ENCODE measurements at regions not wholly inside any gene's neighbourhood (a gene's known extent, or its start where the extent isn't known, plus 50 kb on each side); places are given as distances from the start of the nearest gene placed in this dataset.
"Not testable (repeated sequence)": the region's sequence is repeated elsewhere in the genome, so short reads cannot be mapped to it uniquely, and the experiment has no call there.

DNA sequence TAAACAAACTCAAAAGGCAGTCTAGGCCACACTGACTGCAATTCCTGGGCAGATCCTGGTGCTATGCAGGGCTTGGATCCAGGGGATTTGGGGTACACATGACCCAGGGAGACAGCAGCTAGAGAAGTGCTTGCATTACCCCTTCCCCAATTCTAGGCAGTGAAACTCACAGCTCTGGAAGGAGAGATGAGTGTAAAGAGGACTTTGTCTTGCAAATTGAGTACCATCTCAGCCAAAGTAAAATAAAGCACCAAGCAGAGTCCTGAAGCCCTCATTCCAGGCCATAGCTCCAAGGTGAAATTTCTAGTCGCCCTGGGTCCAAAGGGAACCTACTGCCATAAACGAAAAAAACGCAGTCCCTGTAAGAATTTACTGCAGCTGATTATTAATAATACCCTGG, 644.9 kb upstream of the FLRT2 start:
- ChIA-PET POLR2A (no interaction called here), CTCF (no interaction called here)

- POLR2A ChIA-PET = no interaction called here
- CTCF ChIA-PET = no interaction called here
Measured at GRCh38 chr14:84891404-84891803, 638.5 kb upstream of the FLRT2 start.

DNA sequence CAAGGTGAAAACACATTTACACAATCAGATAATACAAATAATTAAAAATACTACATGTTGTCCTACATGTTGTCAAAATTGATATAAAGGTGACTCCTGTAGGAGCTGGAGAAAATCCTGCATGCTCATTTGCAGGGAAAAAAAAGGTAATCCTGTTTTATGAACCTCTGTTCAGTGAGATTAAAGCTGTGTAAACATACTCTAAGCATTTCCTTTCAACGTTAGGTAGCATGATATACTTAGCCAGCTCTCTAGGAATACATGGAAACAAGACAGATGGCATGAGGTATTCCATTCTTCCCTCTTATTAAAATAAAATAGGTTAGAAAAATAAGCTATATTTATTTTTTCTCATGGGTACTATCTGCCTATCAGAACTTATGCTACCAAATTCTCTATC, 635.7 kb upstream of the FLRT2 start:
- ChIA-PET POLR2A (no interaction called here), CTCF (no interaction called here)

DNA sequence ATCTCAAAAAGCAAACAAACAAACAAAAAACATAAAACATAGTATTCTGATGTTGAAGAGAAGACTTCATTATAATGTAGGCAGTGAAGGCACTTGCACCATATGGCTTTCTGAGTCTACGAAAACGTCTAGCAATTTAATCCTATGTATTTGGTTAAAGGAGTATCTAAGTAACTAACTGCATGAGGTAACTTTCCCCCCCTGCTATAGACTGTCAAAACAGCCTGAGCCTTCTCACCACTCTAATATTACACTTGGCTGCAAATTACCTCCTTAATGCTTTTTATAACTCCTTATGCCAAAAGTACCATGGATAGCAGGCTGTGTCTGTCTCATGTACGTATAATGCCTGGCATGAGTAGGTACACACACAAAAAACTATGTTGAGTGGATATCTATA, 607.6 kb upstream of the FLRT2 start:
- POLR2A ChIA-PET = no interaction called here
- CTCF ChIA-PET = no interaction called here

- ChIA-PET CTCF (no interaction called here), POLR2A (no interaction called here)
Measured at GRCh38 chr14:84926656-84927055, 603.3 kb upstream of the FLRT2 start.

- POLR2A ChIA-PET = no interaction called here
- CTCF ChIA-PET = no interaction called here
Measured at GRCh38 chr14:84927096-84927827, 602.7 kb upstream of the FLRT2 start.

- POLR2A ChIA-PET = no interaction called here
- CTCF ChIA-PET = no interaction called here
Measured at GRCh38 chr14:84929086-84929485, 600.9 kb upstream of the FLRT2 start.

DNA sequence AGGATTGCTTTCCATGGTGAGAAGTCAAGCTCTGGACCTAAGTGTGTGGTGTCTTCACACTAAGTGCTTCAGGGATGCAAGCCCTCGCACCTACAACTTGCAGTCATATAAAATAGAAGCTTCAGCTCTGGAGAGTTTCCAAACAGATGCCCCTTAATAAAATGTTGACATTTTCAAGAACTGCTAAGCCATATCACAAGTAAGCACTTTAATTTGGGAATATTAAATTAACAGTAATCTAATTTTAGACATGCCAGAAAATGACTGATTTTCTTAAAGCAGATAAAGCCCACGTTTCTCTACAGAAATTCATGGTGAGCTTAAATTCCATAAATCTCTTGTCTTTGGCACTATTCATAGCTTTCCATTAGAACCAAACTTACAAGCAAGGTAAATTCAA, 600.1 kb upstream of the FLRT2 start:
- CTCF ChIA-PET = no interaction called here
- POLR2A ChIA-PET = no interaction called here

DNA sequence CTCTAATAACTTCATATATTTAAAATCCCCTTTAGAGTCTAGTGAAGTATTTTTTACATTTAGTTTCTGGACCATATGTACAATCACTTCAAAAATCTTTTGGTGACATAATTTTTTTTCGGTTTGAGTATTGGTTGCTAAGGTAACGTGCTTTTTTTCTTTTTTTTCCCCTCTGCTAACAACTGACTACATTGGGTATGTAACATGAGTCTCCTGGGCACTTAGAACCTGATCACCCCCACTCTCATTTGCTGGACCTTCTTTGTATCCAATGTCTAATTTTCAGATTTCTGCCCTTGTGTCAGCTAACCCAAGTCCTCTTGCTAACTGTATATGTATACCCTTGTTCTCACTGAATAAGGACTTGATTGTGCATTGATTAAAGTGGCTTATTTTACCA, 592.9 kb upstream of the FLRT2 start:
- CTCF ChIA-PET = no interaction called here

GRCh38 chr14:84937449-84937848, 592.5 kb upstream of the FLRT2 start:
- ChIA-PET POLR2A (no interaction called here), CTCF (no interaction called here)

More for the DNA sequence above, 592.9 kb upstream of the FLRT2 start:
- POLR2A ChIA-PET = no interaction called here

DNA sequence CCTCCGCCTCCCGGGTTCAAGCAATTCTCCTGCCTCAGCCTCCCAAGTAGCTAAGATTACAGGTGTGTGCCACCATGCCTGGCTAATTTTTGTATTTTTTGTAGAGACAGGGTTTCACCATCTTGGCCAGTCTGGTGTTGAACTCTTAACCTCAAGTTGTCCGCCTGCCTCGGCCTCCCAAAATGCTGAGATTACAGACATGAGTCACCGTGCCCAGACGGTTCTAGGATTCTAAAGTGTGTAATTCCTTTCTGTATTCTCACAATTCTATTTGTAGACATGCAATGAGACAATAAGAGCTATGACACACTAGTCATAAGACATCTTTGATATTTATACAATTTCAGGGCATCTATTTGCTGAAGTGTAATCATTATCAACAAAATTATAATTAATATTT, 585.0 kb upstream of the FLRT2 start:
- POLR2A ChIA-PET, CTCF ChIA-PET: not testable (repeated sequence)

DNA sequence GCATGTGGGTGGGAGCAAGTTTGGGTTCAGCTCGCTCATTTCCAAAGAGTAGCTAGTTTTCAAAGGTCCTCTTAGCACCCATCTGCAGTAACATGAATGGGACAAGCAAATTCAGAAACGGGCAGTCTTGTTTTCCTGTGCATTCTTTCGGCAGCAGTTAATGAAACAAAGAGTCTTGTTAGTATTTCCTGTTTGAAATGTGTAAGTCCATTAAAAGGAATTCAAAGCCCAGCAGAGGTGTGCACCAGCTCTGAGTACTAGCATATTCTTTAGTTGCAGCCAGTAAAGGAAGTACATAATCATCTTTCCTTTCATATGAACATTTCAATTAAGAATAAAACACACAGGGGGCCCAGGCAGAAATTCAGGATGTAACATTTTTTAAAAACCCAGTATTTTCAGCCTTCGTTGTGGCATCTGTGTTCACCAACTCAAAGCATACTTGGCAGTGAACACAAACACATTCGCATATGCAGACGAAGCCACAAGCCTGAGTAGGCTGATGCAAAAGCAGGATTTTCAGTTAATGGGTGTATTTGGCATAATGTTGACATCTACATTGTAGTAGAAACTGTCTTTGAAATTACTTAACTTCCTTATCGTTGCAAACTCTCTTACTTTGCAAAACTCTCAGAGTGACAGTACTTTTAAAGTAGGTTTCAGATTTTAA, 570.0 kb upstream of the FLRT2 start:
- ChIA-PET CTCF (no interaction called here), POLR2A (no interaction called here)

GRCh38 chr14:84961637-84962036, 568.3 kb upstream of the FLRT2 start:
- ChIA-PET POLR2A (no interaction called here), CTCF (no interaction called here)

- ChIA-PET CTCF (no interaction called here), POLR2A (no interaction called here)
Measured at GRCh38 chr14:84963518-84963917, 566.4 kb upstream of the FLRT2 start.

- ChIA-PET POLR2A (no interaction called here), CTCF (no interaction called here)
Measured at GRCh38 chr14:84965279-84965678, 564.7 kb upstream of the FLRT2 start.

DNA sequence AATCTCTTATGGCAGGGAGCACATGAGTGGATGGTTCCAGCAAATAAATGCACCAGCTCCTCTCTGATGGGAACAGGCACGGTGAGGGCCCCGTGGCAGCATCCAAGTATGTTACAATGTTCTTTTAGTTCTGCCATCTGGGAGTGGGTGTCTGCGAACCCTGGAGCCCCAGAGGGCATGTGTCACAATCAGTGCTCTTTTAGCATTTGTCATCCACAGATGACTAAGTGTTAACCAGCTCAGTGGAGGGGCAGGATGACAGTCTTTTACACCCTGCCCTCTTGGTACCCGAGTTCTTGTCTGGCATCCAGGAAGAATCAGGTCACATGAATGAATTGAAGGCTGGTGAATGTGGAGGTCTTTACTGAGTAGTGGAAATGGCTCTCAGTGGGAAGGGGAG, 560.4 kb upstream of the FLRT2 start:
- CTCF ChIA-PET = no interaction called here
- POLR2A ChIA-PET = no interaction called here

- ChIA-PET POLR2A (no interaction called here), CTCF (no interaction called here)
Measured at GRCh38 chr14:84975241-84975902, 554.6 kb upstream of the FLRT2 start.

GRCh38 chr14:84976805-84977204, 553.1 kb upstream of the FLRT2 start:
- CTCF ChIA-PET = no interaction called here
- POLR2A ChIA-PET = no interaction called here

DNA sequence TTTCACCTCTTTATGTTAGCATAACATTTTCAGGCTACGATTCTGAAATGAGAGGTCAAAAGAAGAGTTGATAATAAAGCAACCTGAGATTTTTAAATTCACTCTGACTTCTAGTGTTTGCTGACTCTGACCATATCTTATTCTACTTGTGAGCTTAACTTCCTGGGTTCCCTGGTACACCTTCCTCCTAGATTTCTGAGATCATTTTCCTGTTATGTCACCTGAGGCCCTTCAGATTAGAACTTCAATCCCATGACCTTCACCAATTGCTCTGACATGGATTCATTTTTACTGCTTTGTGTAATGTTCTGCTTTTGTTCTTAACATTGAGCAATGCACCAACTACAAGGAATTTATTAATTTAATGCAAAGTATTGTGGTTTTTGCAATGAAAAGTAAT, 542.9 kb upstream of the FLRT2 start:
- CTCF ChIA-PET = no interaction called here

GRCh38 chr14:84988357-84988756, 541.6 kb upstream of the FLRT2 start:
- ChIA-PET CTCF (no interaction called here), POLR2A (no interaction called here)

More for the DNA sequence above, 542.9 kb upstream of the FLRT2 start:
- POLR2A ChIA-PET = no interaction called here

DNA sequence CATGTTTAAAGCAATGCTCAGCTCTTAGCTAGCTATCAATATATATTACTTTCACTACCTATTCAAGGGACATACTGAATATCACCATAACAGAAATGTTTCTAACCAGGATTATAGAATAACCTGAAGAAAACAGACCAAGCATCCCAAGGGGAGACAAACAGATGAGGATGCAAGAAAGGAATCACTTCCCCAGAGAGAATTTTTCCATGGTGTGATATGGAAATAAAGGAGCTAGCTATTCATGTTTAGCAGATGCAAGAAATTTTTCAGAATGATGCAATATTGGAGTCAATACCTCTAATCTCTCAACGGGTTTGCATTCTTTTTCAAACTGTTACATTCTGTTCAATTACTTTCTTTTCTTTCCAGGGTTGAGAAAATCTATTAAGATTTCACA, 538.9 kb upstream of the FLRT2 start:
- CTCF ChIA-PET = no interaction called here
- POLR2A ChIA-PET = no interaction called here

DNA sequence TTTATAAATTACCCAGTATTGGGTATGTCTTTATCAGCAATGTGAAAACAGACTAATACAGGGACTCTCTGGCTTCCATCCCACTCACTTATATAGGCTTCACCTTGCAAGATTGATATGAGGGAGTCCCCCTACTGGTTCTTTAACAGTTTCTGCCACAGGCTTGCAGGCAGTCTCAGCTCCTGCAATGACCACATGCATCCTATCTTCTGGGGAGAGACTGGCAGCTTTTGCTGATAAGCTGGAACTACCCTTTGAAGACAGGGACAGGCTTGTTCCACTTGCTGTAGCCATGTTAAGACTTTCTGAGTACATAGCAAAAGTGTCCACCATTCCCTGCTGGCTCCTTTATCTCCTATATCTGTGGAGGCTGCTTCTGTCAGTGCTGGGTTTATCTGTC, 531.7 kb upstream of the FLRT2 start:
- CTCF ChIA-PET = interaction anchor here (0.6 kb wide), 1 partner anchor 728 kb away, joined by 3 read pairs; no protein-coding TSS in a partner anchor
- POLR2A ChIA-PET = no interaction called here
